Heart left ventricle (tissue), 13 donors: ENCODE measurements at regions not wholly inside any gene's neighbourhood (a gene's known extent, or its start where the extent isn't known, plus 50 kb on each side); places are given as distances from the start of the nearest gene placed in this dataset.
A peak's percentile ranks its signal among the peaks of the same experiment; 100 is the strongest.

Source experiments
- CTCF ChIP-seq, 12 donors: fragments of 200-600 bp; sonication (generic) in 4 of 12; IDR thresholded peaks; one replicate each; pipeline versions ENCODE4 v1.5.0 to v1.8.0; 2018 to 2022; ENCODE audit warnings: antibody characterized with exemption in 12 of 12, mild to moderate bottlenecking in 5 of 12
- POLR2A ChIP-seq, 2 donors: fragments of 450-650 bp; IDR thresholded peaks; one replicate each; pipeline ENCODE4 v1.6.1; 2017; ENCODE audit warnings: antibody characterized with exemption in 2 of 2, mild to moderate bottlenecking in 2 of 2, moderate library complexity in 2 of 2
- donor health status: ischemic (EF 13 %, LVEDD 7.1; RV severe dilation, severe dysfunction).
- donor health status: DM: no; HTN: yes; CAD: no.
- donor health status: DM: no; HTN: no; CAD: no.
- donor health status: ischemic (EF 25% LVEDD 6.9; RV normal size, moderate dysfunction).
- donor health status: ischemic (EF 25% LVEDD 5.7; RV mildly dilated, moderate dysfunction).
- donor health status: ischemic (EF 35%, LVEDD 5.7; RV mildly dilated, moderate dysfunction).
- donor health status: nonischemic (EF 11% LVEDD 7.7; RV severe dilation, severe dysfunction).
- donor health status: DM: yes; HTN: yes; CAD: no.
- donor health status: PGD.
- donor health status: ischemic (EF 29% LVEDD 5.4; RV normal size, mild dysfunction).
- donor health status: nonischemic (EF 23%, LVEDD 6.1; RV moderate dilation, normal function).

GRCh38 chr4:160808174-160808573 lies 1355.6 kb downstream of the FSTL5 start:
- TF ChIP-seq POLR2A (IDR thresholded peaks at IDR 0.05) (no peak), CTCF (IDR thresholded peaks at IDR 0.05) (peak in 2 of 12 donors; percentile 9 to 15)
